Gastrocnemius medialis (tissue), 4 donors: ENCODE measurements at regions not wholly inside any gene's neighbourhood (a gene's known extent, or its start where the extent isn't known, plus 50 kb on each side); places are given as distances from the start of the nearest gene placed in this dataset.

Source experiments
- POLR2A ChIP-seq, 2 donors: fragments of 450-650 bp; IDR thresholded peaks; one replicate each; pipeline ENCODE4 v1.6.1; 2017; ENCODE audit warnings: antibody characterized with exemption in 2 of 2, mild to moderate bottlenecking in 2 of 2, moderate library complexity in 2 of 2
- TF ChIP-seq, protein P1 (sequence below), 5 experiments: fragments of 450-650 bp in 3 of 5; fragments of 200-600 bp in 2 of 5; sonication (generic) in 2 of 5; IDR thresholded peaks in 4 of 5; conservative IDR thresholded peaks in 1 of 5; 1 replicate in 4 of 5; 2 replicates in 1 of 5; pipeline ENCODE4 v1.5.1; 2016 to 2019; ENCODE audit warnings: antibody characterized with exemption in 5 of 5, mild to moderate bottlenecking in 3 of 5, moderate library complexity in 3 of 5

DNA sequence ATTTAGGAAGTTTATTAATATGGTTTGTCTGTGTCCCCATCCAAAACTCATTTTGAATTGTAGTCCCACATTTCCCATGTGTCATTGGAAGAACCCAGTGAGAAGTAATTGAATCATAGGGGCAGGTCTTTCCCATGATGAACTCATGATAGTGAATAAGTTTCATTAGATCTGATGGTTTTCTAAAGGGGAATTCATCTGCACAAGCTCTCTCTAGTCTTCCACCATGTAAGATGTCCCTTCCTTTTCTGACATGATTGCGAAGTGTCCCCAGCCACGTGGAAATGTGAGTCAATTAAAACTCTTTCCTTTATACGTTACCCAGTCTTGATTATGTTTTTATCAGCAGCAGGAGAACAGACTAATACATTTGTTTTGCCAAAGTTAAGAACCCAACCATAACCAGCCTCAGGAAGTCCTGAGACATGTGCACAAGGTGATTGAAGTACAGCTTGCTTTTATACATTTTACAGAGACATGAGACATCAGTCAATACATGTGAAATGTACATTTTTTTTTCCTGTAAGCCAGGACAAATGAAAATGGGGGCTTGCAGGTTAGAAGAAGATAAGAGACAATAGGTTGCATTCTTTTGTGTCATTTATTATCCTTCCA lies 1136.7 kb downstream of the TMEM121 start:
- TF ChIP-seq POLR2A (IDR thresholded peaks at IDR 0.05) = no peak
- TF ChIP-seq, protein P1, sequence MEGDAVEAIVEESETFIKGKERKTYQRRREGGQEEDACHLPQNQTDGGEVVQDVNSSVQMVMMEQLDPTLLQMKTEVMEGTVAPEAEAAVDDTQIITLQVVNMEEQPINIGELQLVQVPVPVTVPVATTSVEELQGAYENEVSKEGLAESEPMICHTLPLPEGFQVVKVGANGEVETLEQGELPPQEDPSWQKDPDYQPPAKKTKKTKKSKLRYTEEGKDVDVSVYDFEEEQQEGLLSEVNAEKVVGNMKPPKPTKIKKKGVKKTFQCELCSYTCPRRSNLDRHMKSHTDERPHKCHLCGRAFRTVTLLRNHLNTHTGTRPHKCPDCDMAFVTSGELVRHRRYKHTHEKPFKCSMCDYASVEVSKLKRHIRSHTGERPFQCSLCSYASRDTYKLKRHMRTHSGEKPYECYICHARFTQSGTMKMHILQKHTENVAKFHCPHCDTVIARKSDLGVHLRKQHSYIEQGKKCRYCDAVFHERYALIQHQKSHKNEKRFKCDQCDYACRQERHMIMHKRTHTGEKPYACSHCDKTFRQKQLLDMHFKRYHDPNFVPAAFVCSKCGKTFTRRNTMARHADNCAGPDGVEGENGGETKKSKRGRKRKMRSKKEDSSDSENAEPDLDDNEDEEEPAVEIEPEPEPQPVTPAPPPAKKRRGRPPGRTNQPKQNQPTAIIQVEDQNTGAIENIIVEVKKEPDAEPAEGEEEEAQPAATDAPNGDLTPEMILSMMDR (IDR thresholded peaks at IDR 0.05 in 4 of 5, conservative IDR thresholded peaks at IDR 0.05 in 1 of 5) = no peak
